ENCODE measurements at regions not wholly inside any gene's neighbourhood (a gene's known extent, or its start where the extent isn't known, plus 50 kb on each side); places are given as distances from the start of the nearest gene placed in this dataset.

DNA sequence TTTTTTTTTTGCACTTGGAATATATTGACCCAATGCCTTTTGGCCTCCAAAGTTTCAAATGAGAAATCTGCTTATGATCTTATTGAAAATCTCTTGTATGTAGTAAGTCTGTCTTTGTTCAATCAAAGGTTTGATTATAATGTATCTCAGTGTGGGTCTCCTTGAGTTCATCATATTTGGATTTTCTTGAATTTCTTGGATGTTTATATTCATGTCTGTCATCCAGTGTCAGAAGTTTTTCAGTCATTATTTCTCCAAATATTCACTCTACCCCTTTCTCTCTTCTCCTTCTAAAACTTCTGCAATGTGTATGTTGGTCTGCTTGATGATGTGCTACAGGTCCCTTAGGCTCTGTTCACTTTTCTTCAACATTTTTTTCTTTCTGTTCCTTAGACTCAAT, 95.9 kb upstream of the PTPRK start:
- DNase-seq (ENCODE audit: low spot score): no peak
- Histone ChIP-seq H3K4me3 (ENCODE audit: low read depth, low read length, poor library complexity, severe bottlenecking) (no peak overlapping the region), H3K9me3 (ENCODE audit: low read length) (no peaks in the 10 kb centered on the region), H3K9me2 (ENCODE audit: insufficient read depth, low read length) (no peaks in the 10 kb centered on the region), H3K4me2 (ENCODE audit: low read length) (no peak overlapping the region), H3K4me1 (ENCODE audit: insufficient read depth, low read length, poor library complexity, severe bottlenecking) (no peaks in the 10 kb centered on the region), H3K36me3 (ENCODE audit: insufficient read depth, low read length) (no peaks in the 10 kb centered on the region), H3K27ac (ENCODE audit: low read depth, low read length, poor library complexity, severe bottlenecking) (no peak overlapping the region), H2AFZ (ENCODE audit: low read length) (no peak overlapping the region), H4K20me1 (ENCODE audit: insufficient read depth, low read length) (no peaks in the 10 kb centered on the region), H3K79me2 (ENCODE audit: insufficient read depth, low read depth, low read length) (no peaks in the 10 kb centered on the region)
- intact Hi-C loops (cut with micrococcal nuclease; ENCODE audit: unreplicated experiment): no loop called here
- TF ChIP-seq, protein P1, sequence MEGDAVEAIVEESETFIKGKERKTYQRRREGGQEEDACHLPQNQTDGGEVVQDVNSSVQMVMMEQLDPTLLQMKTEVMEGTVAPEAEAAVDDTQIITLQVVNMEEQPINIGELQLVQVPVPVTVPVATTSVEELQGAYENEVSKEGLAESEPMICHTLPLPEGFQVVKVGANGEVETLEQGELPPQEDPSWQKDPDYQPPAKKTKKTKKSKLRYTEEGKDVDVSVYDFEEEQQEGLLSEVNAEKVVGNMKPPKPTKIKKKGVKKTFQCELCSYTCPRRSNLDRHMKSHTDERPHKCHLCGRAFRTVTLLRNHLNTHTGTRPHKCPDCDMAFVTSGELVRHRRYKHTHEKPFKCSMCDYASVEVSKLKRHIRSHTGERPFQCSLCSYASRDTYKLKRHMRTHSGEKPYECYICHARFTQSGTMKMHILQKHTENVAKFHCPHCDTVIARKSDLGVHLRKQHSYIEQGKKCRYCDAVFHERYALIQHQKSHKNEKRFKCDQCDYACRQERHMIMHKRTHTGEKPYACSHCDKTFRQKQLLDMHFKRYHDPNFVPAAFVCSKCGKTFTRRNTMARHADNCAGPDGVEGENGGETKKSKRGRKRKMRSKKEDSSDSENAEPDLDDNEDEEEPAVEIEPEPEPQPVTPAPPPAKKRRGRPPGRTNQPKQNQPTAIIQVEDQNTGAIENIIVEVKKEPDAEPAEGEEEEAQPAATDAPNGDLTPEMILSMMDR (conservative IDR thresholded peaks at IDR 0.05; ENCODE audit: low read length): no peak
- TF ChIP-seq EZH2phosphoT487 (IDR thresholded peaks at IDR 0.05; ENCODE audit: borderline replicate concordance, low read depth, low read length): no peak
- BruUV-seq (replicated peaks): no TSS peak
- POLR2A ChIA-PET: no interaction called here
- CTCF ChIA-PET (ENCODE audit: unreplicated experiment): no interaction called here

DNA sequence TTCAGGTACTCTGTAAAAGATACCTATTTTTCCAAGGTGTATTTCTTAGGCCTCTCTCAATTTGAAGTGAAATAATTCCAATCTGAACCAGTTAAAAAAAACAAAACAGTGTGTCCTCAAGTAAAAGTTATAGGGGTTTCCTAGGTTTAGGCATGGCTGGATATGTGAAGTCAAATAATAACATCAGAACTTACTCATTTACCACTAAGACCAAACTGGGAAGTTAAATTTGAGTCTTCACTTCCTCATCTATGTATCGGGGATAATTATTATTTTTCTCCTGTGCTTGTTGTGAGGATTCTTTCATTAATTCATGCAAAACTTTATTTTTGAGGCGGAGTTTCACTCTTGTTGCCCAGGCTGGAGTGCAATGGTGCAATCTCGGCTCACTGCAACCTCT, 86.2 kb upstream of the PTPRK start:
- ChIA-PET CTCF (ENCODE audit: unreplicated experiment) (no interaction called here), POLR2A (no interaction called here)
- Histone ChIP-seq H3K9me2 (ENCODE audit: insufficient read depth, low read length) (no peaks in the 10 kb centered on the region), H2AFZ (ENCODE audit: low read length) (no peak overlapping the region), H3K79me2 (ENCODE audit: insufficient read depth, low read depth, low read length) (no peaks in the 10 kb centered on the region), H3K36me3 (ENCODE audit: insufficient read depth, low read length) (no peaks in the 10 kb centered on the region), H4K20me1 (ENCODE audit: insufficient read depth, low read length) (no peaks in the 10 kb centered on the region), H3K4me3 (ENCODE audit: low read depth, low read length, poor library complexity, severe bottlenecking) (no peak overlapping the region), H3K4me2 (ENCODE audit: low read length) (no peak overlapping the region), H3K4me1 (ENCODE audit: insufficient read depth, low read length, poor library complexity, severe bottlenecking) (no peaks in the 10 kb centered on the region), H3K9me3 (ENCODE audit: low read length) (no peaks in the 10 kb centered on the region), H3K27ac (ENCODE audit: low read depth, low read length, poor library complexity, severe bottlenecking) (no peak overlapping the region)
- TF ChIP-seq, protein P1 (conservative IDR thresholded peaks at IDR 0.05; ENCODE audit: low read length): no peak
- TF ChIP-seq EZH2phosphoT487 (IDR thresholded peaks at IDR 0.05; ENCODE audit: borderline replicate concordance, low read depth, low read length): no peak
- intact Hi-C loops (cut with micrococcal nuclease; ENCODE audit: unreplicated experiment): no loop called here
- no peak for DNase-seq (ENCODE audit: low spot score)
- no TSS peak for BruUV-seq (replicated peaks)

DNA sequence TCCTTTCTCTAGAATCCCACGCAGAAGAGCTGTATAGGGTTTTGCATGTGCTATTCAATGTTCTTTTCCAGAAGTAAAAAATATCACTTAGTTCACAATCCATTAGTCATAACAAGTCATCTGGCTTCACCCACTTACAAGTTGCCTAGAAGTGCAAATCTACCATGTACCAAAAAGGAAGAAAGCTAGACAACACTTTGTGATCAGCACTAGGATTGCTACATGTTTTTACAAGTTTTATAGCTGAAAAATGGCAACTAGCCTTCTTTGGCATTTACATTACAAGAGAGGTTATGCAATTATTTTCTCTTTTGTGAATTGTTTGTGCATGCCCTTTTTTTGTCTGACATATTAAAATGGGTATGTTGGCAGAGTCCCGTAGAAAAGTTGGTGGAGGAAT, 85.6 kb upstream of the PTPRK start:
- Histone ChIP-seq H4K20me1 (ENCODE audit: insufficient read depth, low read length) (no peaks in the 10 kb centered on the region), H3K9me3 (ENCODE audit: low read length) (no peaks in the 10 kb centered on the region), H3K4me1 (ENCODE audit: insufficient read depth, low read length, poor library complexity, severe bottlenecking) (no peaks in the 10 kb centered on the region), H3K27ac (ENCODE audit: low read depth, low read length, poor library complexity, severe bottlenecking) (no peak overlapping the region), H3K9me2 (ENCODE audit: insufficient read depth, low read length) (no peaks in the 10 kb centered on the region), H3K4me2 (ENCODE audit: low read length) (no peak overlapping the region), H3K4me3 (ENCODE audit: low read depth, low read length, poor library complexity, severe bottlenecking) (no peak overlapping the region), H3K79me2 (ENCODE audit: insufficient read depth, low read depth, low read length) (no peaks in the 10 kb centered on the region), H3K36me3 (ENCODE audit: insufficient read depth, low read length) (no peaks in the 10 kb centered on the region), H2AFZ (ENCODE audit: low read length) (no peak overlapping the region)
- ChIA-PET POLR2A (no interaction called here), CTCF (ENCODE audit: unreplicated experiment) (no interaction called here)
- no peak for DNase-seq (ENCODE audit: low spot score)
- BruUV-seq (replicated peaks): no TSS peak
- intact Hi-C loops (cut with micrococcal nuclease; ENCODE audit: unreplicated experiment): no loop called here
- no peak for TF ChIP-seq EZH2phosphoT487 (IDR thresholded peaks at IDR 0.05; ENCODE audit: borderline replicate concordance, low read depth, low read length)
- TF ChIP-seq, protein P1 (conservative IDR thresholded peaks at IDR 0.05; ENCODE audit: low read length): no peak
